Nephron (organoid): ENCODE measurements at regions not wholly inside any gene's neighbourhood (a gene's known extent, or its start where the extent isn't known, plus 50 kb on each side); places are given as distances from the start of the nearest gene placed in this dataset.

Experiments used
- H3K27ac Mint-ChIP-seq, 3 experiments: 2 replicates each; pipeline ENCODE4 v1.8.0; 2020; ENCODE audit warnings: mixed read lengths in 3 of 3, mild to moderate bottlenecking in 2 of 3, moderate library complexity in 1 of 3
- H3K27me3 Mint-ChIP-seq: 2 replicates; pipeline ENCODE4 v1.8.0; 2021; ENCODE audit warnings: low read depth, mild to moderate bottlenecking, moderate library complexity, mixed read lengths
- H3K36me3 Mint-ChIP-seq: 2 replicates; pipeline ENCODE4 v1.8.0; 2020; ENCODE audit warnings: low read depth, mixed read lengths
- H3K4me1 Mint-ChIP-seq: 2 replicates; pipeline ENCODE4 v1.8.0; 2020; ENCODE audit warnings: mixed read lengths
- H3K4me3 Mint-ChIP-seq, 3 experiments: 2 replicates each; pipeline ENCODE4 v1.8.0; 2020; ENCODE audit warnings: mild to moderate bottlenecking in 3 of 3, mixed read lengths in 3 of 3, moderate library complexity in 2 of 3
- H3K9me3 Mint-ChIP-seq: 2 replicates; pipeline ENCODE4 v1.8.0; 2020; ENCODE audit warnings: mixed read lengths
- CTCF ChIP-seq, 3 experiments: fragments of 200-600 bp; sonication (generic); IDR thresholded peaks; one replicate each; pipeline ENCODE4 v1.5.0; 2021; ENCODE audit warnings: antibody characterized with exemption in 3 of 3; ENCODE audit not compliant: unreplicated experiment in 3 of 3

GRCh38 chr12:91910871-91911388 is 234.7 kb downstream of the BTG1 start:
- Mint-ChIP-seq H3K27me3 (no peaks in the 10 kb centered on the region), H3K4me3 (no peak overlapping the region), H3K27ac (no peak overlapping the region), H3K36me3 (no peaks in the 10 kb centered on the region), H3K9me3 (peaks cover 2% of the 10 kb centered on the region), H3K4me1 (no peaks in the 10 kb centered on the region)
- TF ChIP-seq CTCF (IDR thresholded peaks at IDR 0.05; ENCODE audit: unreplicated experiment in 3 of 3), result no peak

- Mint-ChIP-seq H3K9me3 (peaks cover 8% of the 10 kb centered on the region), H3K27me3 (no peaks in the 10 kb centered on the region), H3K4me1 (no peaks in the 10 kb centered on the region), H3K4me3 (no peak overlapping the region), H3K27ac (no peak overlapping the region), H3K36me3 (no peaks in the 10 kb centered on the region)
- TF ChIP-seq CTCF (IDR thresholded peaks at IDR 0.05; ENCODE audit: unreplicated experiment in 3 of 3), result no peak
Observed at GRCh38 chr12:91902860-91903683, 242.6 kb downstream of the BTG1 start.

GRCh38 chr12:91901381-91902074 is 244.1 kb downstream of the BTG1 start:
- TF ChIP-seq CTCF (IDR thresholded peaks at IDR 0.05; ENCODE audit: unreplicated experiment in 3 of 3), result no peak
- Mint-ChIP-seq H3K4me3 (no peak overlapping the region), H3K36me3 (no peaks in the 10 kb centered on the region), H3K27me3 (no peaks in the 10 kb centered on the region), H3K4me1 (peaks cover 6% of the 10 kb centered on the region), H3K27ac (no peak overlapping the region), H3K9me3 (peaks cover 7% of the 10 kb centered on the region)

GRCh38 chr12:91900971-91901370 is 244.7 kb downstream of the BTG1 start:
- peaks cover 7% of the 10 kb centered on the region for H3K9me3 Mint-ChIP-seq
- no peaks in the 10 kb centered on the region for H3K27me3 Mint-ChIP-seq
- TF ChIP-seq CTCF (IDR thresholded peaks at IDR 0.05; ENCODE audit: unreplicated experiment in 3 of 3), result no peak
- peaks cover 9% of the 10 kb centered on the region for H3K4me1 Mint-ChIP-seq
- no peaks in the 10 kb centered on the region for H3K36me3 Mint-ChIP-seq
- H3K4me3 Mint-ChIP-seq, result no peak overlapping the region
- no peak overlapping the region for H3K27ac Mint-ChIP-seq

GRCh38 chr12:91899056-91899455 is 246.6 kb downstream of the BTG1 start:
- no peak overlapping the region for H3K27ac Mint-ChIP-seq
- H3K4me3 Mint-ChIP-seq, result no peak overlapping the region
- no peaks in the 10 kb centered on the region for H3K27me3 Mint-ChIP-seq
- peaks cover 7% of the 10 kb centered on the region for H3K9me3 Mint-ChIP-seq
- TF ChIP-seq CTCF (IDR thresholded peaks at IDR 0.05; ENCODE audit: unreplicated experiment in 3 of 3), result no peak
- no peaks in the 10 kb centered on the region for H3K36me3 Mint-ChIP-seq
- peaks cover 11% of the 10 kb centered on the region for H3K4me1 Mint-ChIP-seq
